Ishikawa (cell line): ENCODE measurements at regions not wholly inside any gene's neighbourhood (a gene's known extent, or its start where the extent isn't known, plus 50 kb on each side); places are given as distances from the start of the nearest gene placed in this dataset.

Experiments used
- CEBPB ChIP-seq: IDR thresholded peaks from 2 replicates; pipeline ENCODE4 v1.6.1; 2012
- EGR1 ChIP-seq: IDR thresholded peaks from 2 replicates; pipeline ENCODE4 v1.6.1; 2012
- EP300 ChIP-seq: IDR thresholded peaks from 2 replicates; pipeline ENCODE4 v1.6.1; 2012; ENCODE audit warnings: borderline replicate concordance
- FOXM1 ChIP-seq: IDR thresholded peaks from 2 replicates; pipeline ENCODE4 v1.6.1; 2012; ENCODE audit warnings: low read depth, borderline replicate concordance
- MAX ChIP-seq: IDR thresholded peaks from 2 replicates; pipeline ENCODE4 v1.6.1; 2012
- REST ChIP-seq: IDR thresholded peaks from 2 replicates; pipeline ENCODE4 v1.6.1; 2012; ENCODE audit warnings: low read depth, mild to moderate bottlenecking
- TAF1 ChIP-seq: IDR thresholded peaks from 2 replicates; pipeline ENCODE4 v1.6.1; 2012; ENCODE audit warnings: low read depth, mild to moderate bottlenecking
- TCF12 ChIP-seq: IDR thresholded peaks from 2 replicates; pipeline ENCODE4 v1.6.1; 2012; ENCODE audit warnings: low read depth
- TEAD4 ChIP-seq: IDR thresholded peaks from 2 replicates; pipeline ENCODE4 v1.6.1; 2012
- YY1 ChIP-seq: IDR thresholded peaks from 2 replicates; pipeline ENCODE4 v1.6.1; 2012; ENCODE audit warnings: low read depth

GRCh38 chr1:29670752-29671151, 434.4 kb downstream of the PTPRU start:
- TF ChIP-seq REST: no peak
- no peak for TF ChIP-seq EGR1
- TF ChIP-seq FOXM1: no peak
- no peak for TF ChIP-seq MAX
- no peak for TF ChIP-seq EP300
- no peak for TF ChIP-seq TAF1
- no peak for TF ChIP-seq TCF12
- TF ChIP-seq TEAD4: no peak
- no peak for TF ChIP-seq CEBPB
- no peak for TF ChIP-seq YY1
